ENCODE measurements at regions not wholly inside any gene's neighbourhood (a gene's known extent, or its start where the extent isn't known, plus 50 kb on each side); places are given as distances from the start of the nearest gene placed in this dataset.

GRCh38 chr6:126235363-126235762 is 104.6 kb upstream of the CENPW start:
- TF ChIP-seq, protein P1, sequence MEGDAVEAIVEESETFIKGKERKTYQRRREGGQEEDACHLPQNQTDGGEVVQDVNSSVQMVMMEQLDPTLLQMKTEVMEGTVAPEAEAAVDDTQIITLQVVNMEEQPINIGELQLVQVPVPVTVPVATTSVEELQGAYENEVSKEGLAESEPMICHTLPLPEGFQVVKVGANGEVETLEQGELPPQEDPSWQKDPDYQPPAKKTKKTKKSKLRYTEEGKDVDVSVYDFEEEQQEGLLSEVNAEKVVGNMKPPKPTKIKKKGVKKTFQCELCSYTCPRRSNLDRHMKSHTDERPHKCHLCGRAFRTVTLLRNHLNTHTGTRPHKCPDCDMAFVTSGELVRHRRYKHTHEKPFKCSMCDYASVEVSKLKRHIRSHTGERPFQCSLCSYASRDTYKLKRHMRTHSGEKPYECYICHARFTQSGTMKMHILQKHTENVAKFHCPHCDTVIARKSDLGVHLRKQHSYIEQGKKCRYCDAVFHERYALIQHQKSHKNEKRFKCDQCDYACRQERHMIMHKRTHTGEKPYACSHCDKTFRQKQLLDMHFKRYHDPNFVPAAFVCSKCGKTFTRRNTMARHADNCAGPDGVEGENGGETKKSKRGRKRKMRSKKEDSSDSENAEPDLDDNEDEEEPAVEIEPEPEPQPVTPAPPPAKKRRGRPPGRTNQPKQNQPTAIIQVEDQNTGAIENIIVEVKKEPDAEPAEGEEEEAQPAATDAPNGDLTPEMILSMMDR (conservative IDR thresholded peaks at IDR 0.05): no peak
- TF ChIP-seq EZH2 (IDR thresholded peaks at IDR 0.05; ENCODE audit: low read depth): no peak

Measured in PC-9 (cell line).